ENCODE measurements at regions not wholly inside any gene's neighbourhood (a gene's known extent, or its start where the extent isn't known, plus 50 kb on each side); places are given as distances from the start of the nearest gene placed in this dataset.

GRCh38 chr5:101176605-101177004, 273.5 kb upstream of the ST8SIA4 start:
- Histone ChIP-seq H3K27ac (ENCODE audit: low read depth, low read length, poor library complexity, severe bottlenecking) (no peak overlapping the region), H3K27me3 (ENCODE audit: insufficient read depth, low read length) (no peaks in the 10 kb centered on the region), H3K4me3 (ENCODE audit: low read depth, low read length, poor library complexity, severe bottlenecking) (no peak overlapping the region), H3F3A (ENCODE audit: insufficient read depth, low read length) (no peaks in the 10 kb centered on the region), H2AFZ (ENCODE audit: low read length) (no peak overlapping the region), H3K4me1 (ENCODE audit: insufficient read depth, low read length, severe bottlenecking) (no peaks in the 10 kb centered on the region), H3K9me3 (ENCODE audit: low read length) (no peaks in the 10 kb centered on the region), H3K9me2 (ENCODE audit: low read depth, low read length) (no peaks in the 10 kb centered on the region), H3K9ac (ENCODE audit: low read length) (no peak overlapping the region), H3K4me2 (ENCODE audit: low read length) (no peak overlapping the region), H3K36me3 (ENCODE audit: insufficient read depth, low read length) (no peaks in the 10 kb centered on the region), H4K20me1 (ENCODE audit: insufficient read depth, low read length) (no peaks in the 10 kb centered on the region), H3K79me2 (ENCODE audit: insufficient read depth, low read length) (no peaks in the 10 kb centered on the region)
- TF ChIP-seq CTCF (IDR thresholded peaks at IDR 0.05; ENCODE audit: low read length) (no peak), EZH2 (IDR thresholded peaks at IDR 0.05; ENCODE audit: borderline replicate concordance, low read length) (no peak)

- Histone ChIP-seq H4K20me1 (ENCODE audit: insufficient read depth, low read length) (no peaks in the 10 kb centered on the region), H3K9me2 (ENCODE audit: low read depth, low read length) (no peaks in the 10 kb centered on the region), H3K9ac (ENCODE audit: low read length) (no peak overlapping the region), H3K4me2 (ENCODE audit: low read length) (no peak overlapping the region), H3K36me3 (ENCODE audit: insufficient read depth, low read length) (no peaks in the 10 kb centered on the region), H3K79me2 (ENCODE audit: insufficient read depth, low read length) (no peaks in the 10 kb centered on the region), H3K27ac (ENCODE audit: low read depth, low read length, poor library complexity, severe bottlenecking) (no peak overlapping the region), H3K4me1 (ENCODE audit: insufficient read depth, low read length, severe bottlenecking) (no peaks in the 10 kb centered on the region), H3F3A (ENCODE audit: insufficient read depth, low read length) (no peaks in the 10 kb centered on the region), H3K9me3 (ENCODE audit: low read length) (no peaks in the 10 kb centered on the region), H3K27me3 (ENCODE audit: insufficient read depth, low read length) (no peaks in the 10 kb centered on the region), H2AFZ (ENCODE audit: low read length) (no peak overlapping the region), H3K4me3 (ENCODE audit: low read depth, low read length, poor library complexity, severe bottlenecking) (no peak overlapping the region)
- TF ChIP-seq CTCF (IDR thresholded peaks at IDR 0.05; ENCODE audit: low read length) (no peak), EZH2 (IDR thresholded peaks at IDR 0.05; ENCODE audit: borderline replicate concordance, low read length) (no peak)
These were observed 271.9 kb upstream of the ST8SIA4 start for GRCh38 chr5:101174981-101175380.

GRCh38 chr5:101163088-101163487, 260.0 kb upstream of the ST8SIA4 start:
- no peaks in the 10 kb centered on the region for H3F3A ChIP-seq (ENCODE audit: insufficient read depth, low read length)
- no peak overlapping the region for H3K27ac ChIP-seq (ENCODE audit: low read depth, low read length, poor library complexity, severe bottlenecking)
- no peaks in the 10 kb centered on the region for H4K20me1 ChIP-seq (ENCODE audit: insufficient read depth, low read length)
- H2AFZ ChIP-seq (ENCODE audit: low read length): no peak overlapping the region
- H3K4me2 ChIP-seq (ENCODE audit: low read length): no peak overlapping the region
- no peaks in the 10 kb centered on the region for H3K4me1 ChIP-seq (ENCODE audit: insufficient read depth, low read length, severe bottlenecking)
- no peaks in the 10 kb centered on the region for H3K79me2 ChIP-seq (ENCODE audit: insufficient read depth, low read length)
- TF ChIP-seq CTCF (IDR thresholded peaks at IDR 0.05; ENCODE audit: low read length): no peak
- no peak for TF ChIP-seq EZH2 (IDR thresholded peaks at IDR 0.05; ENCODE audit: borderline replicate concordance, low read length)
- H3K9me3 ChIP-seq (ENCODE audit: low read length): no peaks in the 10 kb centered on the region
- no peak overlapping the region for H3K4me3 ChIP-seq (ENCODE audit: low read depth, low read length, poor library complexity, severe bottlenecking)
- no peaks in the 10 kb centered on the region for H3K36me3 ChIP-seq (ENCODE audit: insufficient read depth, low read length)
- H3K9ac ChIP-seq (ENCODE audit: low read length): no peak overlapping the region
- no peaks in the 10 kb centered on the region for H3K27me3 ChIP-seq (ENCODE audit: insufficient read depth, low read length)
- no peaks in the 10 kb centered on the region for H3K9me2 ChIP-seq (ENCODE audit: low read depth, low read length)
